ENCODE measurements at regions not wholly inside any gene's neighbourhood (a gene's known extent, or its start where the extent isn't known, plus 50 kb on each side); places are given as distances from the start of the nearest gene placed in this dataset.
A peak's percentile ranks its signal among the peaks of the same experiment; 100 is the strongest.

- Histone ChIP-seq H3K27ac (no peak overlapping the region), H4K20me1 (ENCODE audit: insufficient read depth, poor library complexity, severe bottlenecking) (peaks cover 3% of the 10 kb centered on the region), H3K9me2 (replicated peaks; ENCODE audit: insufficient read depth) (no peaks in the 10 kb centered on the region), H3K36me3 (replicated peaks; ENCODE audit: insufficient read depth, low read depth) (no peaks in the 10 kb centered on the region), H3K4me2 (no peak overlapping the region), H3K9me3 (ENCODE audit: low read depth) (no peaks in the 10 kb centered on the region), H2AFZ (no peak overlapping the region), H3K79me2 (peaks cover 7% of the 10 kb centered on the region), H3K27me3 (no peaks in the 10 kb centered on the region), H3K4me3 (no peak overlapping the region), H3K4me1 (ENCODE audit: insufficient read depth) (peaks cover 55% of the 10 kb centered on the region)
- TF ChIP-seq EZH2phosphoT487 (IDR thresholded peaks at IDR 0.05; ENCODE audit: low read depth, severe bottlenecking, unreplicated experiment) = no peak
- no peak for TF ChIP-seq EZH2 (IDR thresholded peaks at IDR 0.05; ENCODE audit: borderline replicate concordance)
- no peak for TF ChIP-seq CTCF (IDR thresholded peaks at IDR 0.05; ENCODE audit: poor library complexity)
- 91% methylated on average over 14 of the region's 14 CpGs for WGBS (ENCODE audit: low lambda C conversion rate, missing lambda C conversion rate)
- no peak for DNase-seq (ENCODE audit: low spot score)
These were observed 199.5 kb upstream of the CIBAR2 start for GRCh38 chr16:85311741-85312140.

GRCh38 chr16:85312174-85312573 lies 199.9 kb upstream of the CIBAR2 start:
- no peak overlapping the region for H2AFZ ChIP-seq
- H3K4me3 ChIP-seq = no peak overlapping the region
- H3K4me1 ChIP-seq (ENCODE audit: insufficient read depth) = peaks cover 51% of the 10 kb centered on the region
- TF ChIP-seq EZH2 (IDR thresholded peaks at IDR 0.05; ENCODE audit: borderline replicate concordance) (no peak), CTCF (IDR thresholded peaks at IDR 0.05; ENCODE audit: poor library complexity) (no peak)
- peaks cover 3% of the 10 kb centered on the region for H4K20me1 ChIP-seq (ENCODE audit: insufficient read depth, poor library complexity, severe bottlenecking)
- peaks cover 7% of the 10 kb centered on the region for H3K79me2 ChIP-seq
- H3K9me3 ChIP-seq (ENCODE audit: low read depth) = no peaks in the 10 kb centered on the region
- no peaks in the 10 kb centered on the region for H3K36me3 ChIP-seq (replicated peaks; ENCODE audit: insufficient read depth, low read depth)
- peak overlapping the region; percentile 84 for H3K27ac ChIP-seq
- 81% methylated on average over 11 of the region's 11 CpGs for WGBS (ENCODE audit: low lambda C conversion rate, missing lambda C conversion rate)
- H3K9me2 ChIP-seq (replicated peaks; ENCODE audit: insufficient read depth) = no peaks in the 10 kb centered on the region
- H3K27me3 ChIP-seq = no peaks in the 10 kb centered on the region
- H3K4me2 ChIP-seq = no peak overlapping the region
- no peak for DNase-seq (ENCODE audit: low spot score)

GRCh38 chr16:85312642-85313525 lies 200.6 kb upstream of the CIBAR2 start:
- H3K79me2 ChIP-seq = peaks cover 7% of the 10 kb centered on the region
- no peaks in the 10 kb centered on the region for H3K36me3 ChIP-seq (replicated peaks; ENCODE audit: insufficient read depth, low read depth)
- no peak overlapping the region for H3K4me3 ChIP-seq
- H3K9me2 ChIP-seq (replicated peaks; ENCODE audit: insufficient read depth) = no peaks in the 10 kb centered on the region
- peak overlapping the region; percentile 84 for H3K27ac ChIP-seq
- TF ChIP-seq EZH2phosphoT487 (IDR thresholded peaks at IDR 0.05; ENCODE audit: low read depth, severe bottlenecking, unreplicated experiment) = no peak
- no peak for TF ChIP-seq CTCF (IDR thresholded peaks at IDR 0.05; ENCODE audit: poor library complexity)
- no peak for TF ChIP-seq EZH2 (IDR thresholded peaks at IDR 0.05; ENCODE audit: borderline replicate concordance)
- peak; percentile 82 for DNase-seq (ENCODE audit: low spot score)
- no peaks in the 10 kb centered on the region for H3K27me3 ChIP-seq
- H3K4me1 ChIP-seq (ENCODE audit: insufficient read depth) = peaks cover 44% of the 10 kb centered on the region
- WGBS (ENCODE audit: low lambda C conversion rate, missing lambda C conversion rate) = 46% methylated on average over 14 of the region's 23 CpGs
- peaks cover 3% of the 10 kb centered on the region for H4K20me1 ChIP-seq (ENCODE audit: insufficient read depth, poor library complexity, severe bottlenecking)
- no peak overlapping the region for H2AFZ ChIP-seq
- peak overlapping the region; percentile 58 for H3K4me2 ChIP-seq
- no peaks in the 10 kb centered on the region for H3K9me3 ChIP-seq (ENCODE audit: low read depth)

Data from hepatocyte (in vitro differentiated cells).